ENCODE measurements at regions not wholly inside any gene's neighbourhood (a gene's known extent, or its start where the extent isn't known, plus 50 kb on each side); places are given as distances from the start of the nearest gene placed in this dataset.

- no peak for TF ChIP-seq EZH2 (IDR thresholded peaks at IDR 0.05; ENCODE audit: insufficient read depth, poor library complexity, severe bottlenecking)
- TF ChIP-seq EZH2phosphoT487 (IDR thresholded peaks at IDR 0.05; ENCODE audit: insufficient read depth, low read depth) = no peak
These were observed 255.3 kb downstream of the STK31 start for GRCh38 chr7:23965296-23965695.
